GM18505 (cell line): ENCODE measurements at regions not wholly inside any gene's neighbourhood (a gene's known extent, or its start where the extent isn't known, plus 50 kb on each side); places are given as distances from the start of the nearest gene placed in this dataset.

Experiments
- ATAC-seq: cut with Tn5 transposase; IDR thresholded peaks from one replicate; pipeline ENCODE4 v1.9.1; 2021; ENCODE audit not compliant: unreplicated experiment
- POLR2A ChIP-seq: IDR thresholded peaks from 4 replicates; pipeline ENCODE4 v1.6.1; 2011; ENCODE audit warnings: borderline replicate concordance; ENCODE audit not compliant: insufficient read depth, insufficient read length; ENCODE audit errors: extremely low read depth

- no peak for ATAC-seq
- no peak for TF ChIP-seq POLR2A
These were observed 982.7 kb downstream of the SQOR start for GRCh38 chr15:46617507-46617906.

DNA sequence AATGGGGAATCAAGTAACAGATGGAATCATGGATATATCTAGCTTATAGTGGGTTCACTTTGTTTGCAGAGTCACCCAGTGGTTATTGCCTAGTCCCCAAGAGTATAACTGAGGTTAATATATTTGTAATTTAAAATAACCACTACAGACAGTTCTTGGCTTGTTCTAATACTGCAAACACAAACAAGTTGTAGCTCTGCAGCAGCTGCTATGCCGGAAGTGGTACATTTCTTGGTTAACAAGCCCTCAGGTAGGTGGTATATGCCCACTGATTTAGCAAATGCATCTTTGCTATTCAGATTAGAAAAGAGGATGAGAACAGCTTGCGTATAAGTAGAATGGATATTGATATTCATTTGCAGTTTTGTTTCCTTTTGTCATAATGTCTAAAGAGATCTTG is 984.2 kb downstream of the SQOR start:
- TF ChIP-seq POLR2A: no peak
- ATAC-seq: no peak

DNA sequence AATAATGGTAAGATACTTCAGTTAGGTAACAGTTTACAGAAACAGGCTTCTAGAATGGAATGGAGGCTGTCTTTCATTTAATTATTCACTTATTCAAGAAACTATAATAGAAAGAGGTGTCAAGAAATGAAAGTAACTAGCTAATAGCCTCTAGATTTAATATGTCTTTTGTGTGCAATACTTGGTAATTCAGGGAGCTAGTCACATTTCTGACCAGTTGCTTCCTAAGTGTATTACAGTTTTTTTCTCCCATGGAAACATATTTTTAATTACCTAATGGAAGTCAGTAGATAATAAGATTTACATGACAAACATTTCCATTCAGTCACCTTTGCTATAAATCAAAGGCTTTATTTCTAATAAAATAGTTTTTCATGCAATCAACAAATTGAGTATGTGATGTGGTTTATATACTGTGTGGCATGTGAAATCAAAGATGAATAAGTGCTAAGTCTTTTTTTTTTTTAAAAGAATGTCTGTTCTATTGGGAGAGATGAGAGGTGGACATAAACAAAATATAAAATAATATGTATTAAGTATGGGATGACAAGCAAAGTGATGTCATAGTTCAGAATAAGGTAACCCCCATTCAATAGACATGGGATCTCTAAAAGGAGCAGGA is 985.7 kb downstream of the SQOR start:
- no peak for TF ChIP-seq POLR2A
- ATAC-seq: no peak

DNA sequence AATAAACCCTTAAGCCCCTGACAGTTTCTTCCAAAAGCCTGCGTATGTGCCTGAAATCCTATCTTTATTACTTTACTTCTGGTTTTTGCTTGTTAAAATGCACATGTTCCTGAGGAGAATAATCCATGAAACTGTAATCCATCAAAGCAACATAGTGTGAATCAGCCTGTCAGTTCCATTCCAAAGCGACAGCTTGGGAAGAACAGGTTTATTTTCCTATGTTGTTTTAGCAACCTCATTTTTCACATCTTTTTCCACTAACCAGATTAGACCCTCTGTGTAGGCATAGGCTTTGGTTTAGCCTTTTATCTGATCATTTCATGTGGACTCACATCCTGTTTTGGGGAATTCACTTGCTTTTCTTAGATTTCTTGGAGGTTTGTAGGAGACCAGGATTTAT is 988.0 kb downstream of the SQOR start:
- ATAC-seq: no peak
- no peak for TF ChIP-seq POLR2A

DNA sequence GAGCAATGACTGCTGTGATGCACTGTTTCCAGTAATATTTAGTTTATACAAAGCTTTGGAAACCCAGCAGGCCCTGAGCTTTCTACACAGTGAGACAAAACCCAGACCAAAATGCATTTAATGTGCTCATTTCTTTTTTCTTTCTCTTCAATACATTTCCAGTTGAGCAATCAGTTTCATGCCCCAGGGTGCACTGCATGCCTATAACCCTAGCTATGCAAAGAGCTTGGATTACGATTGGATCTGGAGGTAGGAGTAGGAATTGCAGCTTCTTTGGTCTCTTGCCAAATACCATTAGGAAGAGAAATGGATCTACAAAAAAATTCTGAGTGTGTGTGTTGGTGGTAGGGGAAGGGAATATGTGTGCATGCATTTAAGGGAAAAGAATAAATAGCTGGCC is 1001.4 kb downstream of the SQOR start:
- no peak for TF ChIP-seq POLR2A
- ATAC-seq: no peak

DNA sequence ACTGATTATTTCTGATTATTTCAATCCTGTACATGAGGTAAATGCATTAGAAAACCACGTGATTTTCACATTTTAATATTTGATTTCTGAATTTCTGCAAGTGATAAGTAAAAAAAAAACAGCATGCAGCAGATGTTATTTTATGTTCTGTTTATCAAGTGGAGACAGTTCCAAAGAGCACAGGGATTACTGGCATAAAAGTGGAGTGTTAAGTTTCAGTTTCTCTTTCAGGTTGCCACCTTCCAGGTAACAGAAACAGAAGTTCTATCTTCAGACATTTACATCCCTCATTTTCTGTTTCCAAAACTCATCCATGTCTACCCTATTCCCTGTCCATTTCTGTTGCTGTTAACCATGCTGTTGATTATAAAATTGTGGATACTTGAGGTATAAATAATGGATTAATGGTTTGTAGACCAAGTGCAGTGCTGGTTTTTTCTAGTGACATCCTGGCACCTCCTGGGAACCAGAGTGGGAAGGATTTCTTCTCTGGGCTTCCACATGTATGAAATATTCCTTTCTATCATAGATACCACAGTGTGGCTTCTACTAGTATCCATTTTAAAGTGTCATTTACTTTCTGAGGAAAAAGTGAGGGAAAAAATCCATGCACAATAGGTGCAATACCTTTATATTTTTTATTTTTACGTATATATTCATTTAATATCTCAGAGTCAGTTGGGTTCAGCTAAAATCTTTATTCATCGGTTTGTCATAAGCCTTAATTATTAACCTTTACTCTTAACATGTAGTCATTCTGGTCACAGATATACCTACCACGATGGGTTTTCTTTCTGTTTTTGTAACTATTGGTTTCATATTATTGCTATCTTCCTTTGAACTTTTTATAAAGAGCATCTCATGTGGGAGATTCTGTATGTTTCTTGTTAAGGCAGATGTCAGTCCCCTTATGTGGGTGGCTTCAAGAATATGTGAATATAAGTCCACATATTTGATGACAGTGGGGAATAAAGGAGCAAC is 1010.0 kb downstream of the SQOR start:
- ATAC-seq: no peak
- no peak for TF ChIP-seq POLR2A

- no peak for ATAC-seq
These were observed 1011.7 kb downstream of the SQOR start for GRCh38 chr15:46646490-46646889.

DNA sequence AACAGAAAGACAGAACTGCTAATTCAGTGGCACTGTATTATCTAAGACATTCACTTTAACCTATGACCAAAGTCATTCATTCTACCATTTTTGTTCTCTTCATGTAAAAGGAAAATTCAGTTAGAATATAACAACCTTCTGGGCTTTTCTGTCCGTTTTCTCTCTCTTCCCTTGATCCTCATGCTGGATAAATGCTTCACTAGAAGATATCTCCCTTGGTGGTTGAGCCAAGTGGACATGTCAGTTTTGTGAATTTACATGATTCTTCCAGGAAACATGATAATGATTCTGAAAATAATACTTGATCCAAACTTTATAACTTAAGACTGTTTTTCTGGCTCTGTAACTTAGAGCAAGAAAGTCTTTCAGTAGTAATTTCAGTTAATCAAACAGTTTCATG is 1012.2 kb downstream of the SQOR start:
- ATAC-seq: no peak
- TF ChIP-seq POLR2A: no peak

More at GRCh38 chr15:46646490-46646889, 1011.7 kb downstream of the SQOR start:
- no peak for TF ChIP-seq POLR2A

DNA sequence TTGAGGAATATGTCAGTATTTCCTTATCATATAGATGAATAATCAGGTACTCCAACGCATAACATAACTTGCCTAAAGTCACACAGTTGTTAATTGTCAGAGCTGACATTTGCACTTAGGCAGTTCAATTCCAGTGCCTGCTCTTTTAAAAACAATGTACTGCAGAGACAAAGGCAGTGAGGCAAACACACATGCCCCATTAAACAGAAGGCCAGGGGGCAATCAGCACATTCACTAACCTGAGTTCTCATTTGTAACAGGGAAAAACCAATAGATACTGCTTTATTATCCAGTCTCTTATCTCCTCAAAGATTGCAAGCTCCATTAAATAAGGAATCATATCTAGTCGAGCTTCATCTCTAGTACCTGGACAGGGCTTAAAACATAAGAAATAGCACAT is 1017.4 kb downstream of the SQOR start:
- no peak for TF ChIP-seq POLR2A
- ATAC-seq: no peak

- TF ChIP-seq POLR2A: no peak
- ATAC-seq: no peak
These were observed 1020.2 kb downstream of the SQOR start for GRCh38 chr15:46654993-46655392.

- no peak for TF ChIP-seq POLR2A
- ATAC-seq: no peak
These were observed 1025.4 kb downstream of the SQOR start for GRCh38 chr15:46660096-46660842.

GRCh38 chr15:46670258-46670657 is 1035.4 kb downstream of the SQOR start:
- TF ChIP-seq POLR2A: no peak
- ATAC-seq: no peak

DNA sequence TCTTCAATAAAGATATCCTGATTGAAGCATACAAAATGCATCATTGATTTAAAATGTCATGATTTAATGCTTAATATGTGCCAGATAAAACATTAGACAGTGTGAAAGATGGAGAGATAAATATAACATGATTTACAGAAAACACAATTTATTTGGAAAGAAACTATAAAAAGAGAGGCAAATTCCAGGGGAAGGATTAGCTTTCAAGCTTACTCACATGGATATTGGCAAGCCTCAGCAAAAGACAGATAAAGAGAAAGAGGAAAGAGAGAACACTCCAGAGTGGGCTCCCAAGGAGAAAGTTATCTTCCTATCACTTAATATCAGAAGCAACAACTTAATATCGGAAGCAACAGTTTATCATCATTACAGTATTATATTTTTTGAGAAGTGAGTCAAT is 1036.5 kb downstream of the SQOR start:
- TF ChIP-seq POLR2A: no peak
- no peak for ATAC-seq
